WTC11 (cell line): ENCODE measurements at regions not wholly inside any gene's neighbourhood (a gene's known extent, or its start where the extent isn't known, plus 50 kb on each side); places are given as distances from the start of the nearest gene placed in this dataset.

Source experiments
- MAX ChIP-seq: sonication (generic); formaldehyde crosslinking; IDR thresholded peaks from 2 replicates; pipeline ENCODE4 v1.8.0; 2022; ENCODE audit warnings: mild to moderate bottlenecking, missing genetic modification reagents
- RELA ChIP-seq: sonication (generic); formaldehyde crosslinking; IDR thresholded peaks from 2 replicates; pipeline ENCODE4 v1.8.1; 2022; ENCODE audit warnings: missing genetic modification reagents, mild to moderate bottlenecking, borderline replicate concordance
- TF ChIP-seq, protein P1 (sequence below): fragments of 200-600 bp; IDR thresholded peaks from 2 replicates; pipeline ENCODE4 v1.8.0; 2022; ENCODE audit warnings: antibody characterized with exemption
- TF ChIP-seq, protein P2 (sequence below): sonication (generic); formaldehyde crosslinking; IDR thresholded peaks from 2 replicates; pipeline ENCODE4 v1.8.1; 2023; ENCODE audit warnings: mild to moderate bottlenecking, missing genetic modification reagents, moderate library complexity
- TF ChIP-seq, protein P3 (sequence below): sonication (generic); formaldehyde crosslinking; IDR thresholded peaks from 2 replicates; pipeline ENCODE4 v1.8.0; 2022; ENCODE audit warnings: missing genetic modification reagents

- TF ChIP-seq, protein P1, sequence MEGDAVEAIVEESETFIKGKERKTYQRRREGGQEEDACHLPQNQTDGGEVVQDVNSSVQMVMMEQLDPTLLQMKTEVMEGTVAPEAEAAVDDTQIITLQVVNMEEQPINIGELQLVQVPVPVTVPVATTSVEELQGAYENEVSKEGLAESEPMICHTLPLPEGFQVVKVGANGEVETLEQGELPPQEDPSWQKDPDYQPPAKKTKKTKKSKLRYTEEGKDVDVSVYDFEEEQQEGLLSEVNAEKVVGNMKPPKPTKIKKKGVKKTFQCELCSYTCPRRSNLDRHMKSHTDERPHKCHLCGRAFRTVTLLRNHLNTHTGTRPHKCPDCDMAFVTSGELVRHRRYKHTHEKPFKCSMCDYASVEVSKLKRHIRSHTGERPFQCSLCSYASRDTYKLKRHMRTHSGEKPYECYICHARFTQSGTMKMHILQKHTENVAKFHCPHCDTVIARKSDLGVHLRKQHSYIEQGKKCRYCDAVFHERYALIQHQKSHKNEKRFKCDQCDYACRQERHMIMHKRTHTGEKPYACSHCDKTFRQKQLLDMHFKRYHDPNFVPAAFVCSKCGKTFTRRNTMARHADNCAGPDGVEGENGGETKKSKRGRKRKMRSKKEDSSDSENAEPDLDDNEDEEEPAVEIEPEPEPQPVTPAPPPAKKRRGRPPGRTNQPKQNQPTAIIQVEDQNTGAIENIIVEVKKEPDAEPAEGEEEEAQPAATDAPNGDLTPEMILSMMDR, result no peak
- TF ChIP-seq RELA (CRISPR knock-in tag) (no peak), MAX (CRISPR knock-in tag) (no peak)
- TF ChIP-seq, protein P2, sequence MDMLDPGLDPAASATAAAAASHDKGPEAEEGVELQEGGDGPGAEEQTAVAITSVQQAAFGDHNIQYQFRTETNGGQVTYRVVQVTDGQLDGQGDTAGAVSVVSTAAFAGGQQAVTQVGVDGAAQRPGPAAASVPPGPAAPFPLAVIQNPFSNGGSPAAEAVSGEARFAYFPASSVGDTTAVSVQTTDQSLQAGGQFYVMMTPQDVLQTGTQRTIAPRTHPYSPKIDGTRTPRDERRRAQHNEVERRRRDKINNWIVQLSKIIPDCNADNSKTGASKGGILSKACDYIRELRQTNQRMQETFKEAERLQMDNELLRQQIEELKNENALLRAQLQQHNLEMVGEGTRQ (CRISPR knock-in tag), result no peak
- TF ChIP-seq, protein P3, sequence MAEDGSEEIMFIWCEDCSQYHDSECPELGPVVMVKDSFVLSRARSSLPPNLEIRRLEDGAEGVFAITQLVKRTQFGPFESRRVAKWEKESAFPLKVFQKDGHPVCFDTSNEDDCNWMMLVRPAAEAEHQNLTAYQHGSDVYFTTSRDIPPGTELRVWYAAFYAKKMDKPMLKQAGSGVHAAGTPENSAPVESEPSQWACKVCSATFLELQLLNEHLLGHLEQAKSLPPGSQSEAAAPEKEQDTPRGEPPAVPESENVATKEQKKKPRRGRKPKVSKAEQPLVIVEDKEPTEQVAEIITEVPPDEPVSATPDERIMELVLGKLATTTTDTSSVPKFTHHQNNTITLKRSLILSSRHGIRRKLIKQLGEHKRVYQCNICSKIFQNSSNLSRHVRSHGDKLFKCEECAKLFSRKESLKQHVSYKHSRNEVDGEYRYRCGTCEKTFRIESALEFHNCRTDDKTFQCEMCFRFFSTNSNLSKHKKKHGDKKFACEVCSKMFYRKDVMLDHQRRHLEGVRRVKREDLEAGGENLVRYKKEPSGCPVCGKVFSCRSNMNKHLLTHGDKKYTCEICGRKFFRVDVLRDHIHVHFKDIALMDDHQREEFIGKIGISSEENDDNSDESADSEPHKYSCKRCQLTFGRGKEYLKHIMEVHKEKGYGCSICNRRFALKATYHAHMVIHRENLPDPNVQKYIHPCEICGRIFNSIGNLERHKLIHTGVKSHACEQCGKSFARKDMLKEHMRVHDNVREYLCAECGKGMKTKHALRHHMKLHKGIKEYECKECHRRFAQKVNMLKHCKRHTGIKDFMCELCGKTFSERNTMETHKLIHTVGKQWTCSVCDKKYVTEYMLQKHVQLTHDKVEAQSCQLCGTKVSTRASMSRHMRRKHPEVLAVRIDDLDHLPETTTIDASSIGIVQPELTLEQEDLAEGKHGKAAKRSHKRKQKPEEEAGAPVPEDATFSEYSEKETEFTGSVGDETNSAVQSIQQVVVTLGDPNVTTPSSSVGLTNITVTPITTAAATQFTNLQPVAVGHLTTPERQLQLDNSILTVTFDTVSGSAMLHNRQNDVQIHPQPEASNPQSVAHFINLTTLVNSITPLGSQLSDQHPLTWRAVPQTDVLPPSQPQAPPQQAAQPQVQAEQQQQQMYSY, result no peak
These were observed 81.0 kb upstream of the IVNS1ABP start for GRCh38 chr1:185398022-185398421.
